H9 (cell line): ENCODE measurements at regions not wholly inside any gene's neighbourhood (a gene's known extent, or its start where the extent isn't known, plus 50 kb on each side); places are given as distances from the start of the nearest gene placed in this dataset.

Source experiments
- DNase-seq: peaks from one replicate; pipeline ENCODE4 v3.0.0-alpha.2; 2017
- H2AFZ ChIP-seq: one replicate; pipeline ENCODE4 v1.6.1; 2013; ENCODE audit warnings: mild to moderate bottlenecking, low read length, control low read depth, moderate library complexity
- H2AK5ac ChIP-seq: 2 replicates; pipeline ENCODE4 v1.6.1; 2013; ENCODE audit warnings: low read length, control low read depth, mixed read lengths; ENCODE audit not compliant: insufficient read length
- H2BK120ac ChIP-seq: one replicate; pipeline ENCODE4 v1.6.1; 2013; ENCODE audit warnings: low read depth, mild to moderate bottlenecking, low read length, control low read depth, inconsistent platforms; ENCODE audit not compliant: poor library complexity, severe bottlenecking
- H2BK12ac ChIP-seq: 2 replicates; pipeline ENCODE4 v1.6.1; 2013; ENCODE audit warnings: low read length, control low read depth, mixed read lengths, low read depth; ENCODE audit not compliant: insufficient read length
- H2BK15ac ChIP-seq: 2 replicates; pipeline ENCODE4 v1.6.1; 2013; ENCODE audit warnings: low read depth, low read length, control low read depth
- H2BK20ac ChIP-seq: one replicate; pipeline ENCODE4 v1.6.1; 2013; ENCODE audit warnings: low read depth, mild to moderate bottlenecking, low read length, control low read depth, inconsistent platforms; ENCODE audit not compliant: poor library complexity, severe bottlenecking
- H2BK5ac ChIP-seq: 2 replicates; pipeline ENCODE4 v1.6.1; 2013; ENCODE audit warnings: low read length, control low read depth, mixed read lengths; ENCODE audit not compliant: insufficient read length
- H3K14ac ChIP-seq: 2 replicates; pipeline ENCODE4 v1.6.1; 2013; ENCODE audit warnings: low read length, control low read depth; ENCODE audit not compliant: insufficient read depth
- H3K18ac ChIP-seq: 2 replicates; pipeline ENCODE4 v1.6.1; 2013; ENCODE audit warnings: low read depth, mild to moderate bottlenecking, mixed read lengths, low read length, control low read depth; ENCODE audit not compliant: insufficient read length
- H3K23ac ChIP-seq: 2 replicates; pipeline ENCODE4 v1.6.1; 2013; ENCODE audit warnings: low read length, control low read depth, mixed read lengths, low read depth; ENCODE audit not compliant: insufficient read length
- H3K23me2 ChIP-seq: 2 replicates; pipeline ENCODE4 v1.6.1; 2013; ENCODE audit warnings: low read depth, mild to moderate bottlenecking, mixed read lengths, low read length, control low read depth; ENCODE audit not compliant: insufficient read length, poor library complexity, severe bottlenecking
- H3K27ac ChIP-seq: 2 replicates; pipeline ENCODE4 v1.5.1; 2013; ENCODE audit warnings: low read length, control low read depth, mixed read lengths, low read depth; ENCODE audit not compliant: insufficient read length
- H3K27me3 ChIP-seq: 2 replicates; pipeline ENCODE4 v1.6.1; 2013; ENCODE audit warnings: low read length, control low read depth, inconsistent platforms; ENCODE audit not compliant: insufficient read depth
- H3K4ac ChIP-seq: 2 replicates; pipeline ENCODE4 v1.6.1; 2013; ENCODE audit warnings: low read depth, mild to moderate bottlenecking, control low read depth, inconsistent platforms, low read length, moderate library complexity
- H3K4me1 ChIP-seq: 2 replicates; pipeline ENCODE4 v1.6.1; 2013; ENCODE audit warnings: low read length, control low read depth, inconsistent platforms; ENCODE audit not compliant: insufficient read depth
- H3K4me2 ChIP-seq: 2 replicates; pipeline ENCODE4 v1.6.1; 2013; ENCODE audit warnings: low read length, control low read depth, mixed read lengths; ENCODE audit not compliant: insufficient read length, insufficient read depth
- H3K56ac ChIP-seq: 2 replicates; pipeline ENCODE4 v1.6.1; 2013; ENCODE audit warnings: low read depth, mild to moderate bottlenecking, mixed read lengths, low read length, control low read depth; ENCODE audit not compliant: insufficient read length
- H3K79me1 ChIP-seq: 2 replicates; pipeline ENCODE4 v1.6.1; 2013; ENCODE audit warnings: low read depth, mild to moderate bottlenecking, moderate library complexity, low read length, control low read depth, inconsistent platforms; ENCODE audit not compliant: insufficient read depth, poor library complexity, severe bottlenecking
- H3K79me2 ChIP-seq: 2 replicates; pipeline ENCODE4 v1.6.1; 2013; ENCODE audit warnings: low read length, control low read depth, inconsistent platforms; ENCODE audit not compliant: insufficient read depth
- H3K9ac ChIP-seq: 2 replicates; pipeline ENCODE4 v1.6.1; 2013; ENCODE audit warnings: low read length, control low read depth, mixed read lengths; ENCODE audit not compliant: insufficient read length; ENCODE audit errors: extremely low read depth
- H3K9me3 ChIP-seq: one replicate; pipeline ENCODE4 v1.6.1; 2013; ENCODE audit warnings: low read depth, low read length, inconsistent platforms; ENCODE audit not compliant: control insufficient read depth
- H3T11ph ChIP-seq: one replicate; pipeline ENCODE4 v1.6.1; 2013; ENCODE audit warnings: mild to moderate bottlenecking, low read length, control low read depth, inconsistent platforms
- H4K20me1 ChIP-seq: one replicate; pipeline ENCODE4 v1.6.1; 2013; ENCODE audit not compliant: control insufficient read depth, insufficient read length, insufficient read depth
- H4K5ac ChIP-seq: 2 replicates; pipeline ENCODE4 v1.6.1; 2013; ENCODE audit warnings: low read depth, mild to moderate bottlenecking, mixed read lengths, low read length, control low read depth; ENCODE audit not compliant: insufficient read length
- H4K8ac ChIP-seq: replicated peaks from 2 replicates; pipeline ENCODE4 v1.6.1; 2013; ENCODE audit warnings: low read length, control low read depth, mixed read lengths, low read depth; ENCODE audit not compliant: insufficient read length
- H4K91ac ChIP-seq: 2 replicates; pipeline ENCODE4 v1.6.1; 2013; ENCODE audit warnings: low read depth, mild to moderate bottlenecking, moderate library complexity, mixed read lengths, low read length, control low read depth; ENCODE audit not compliant: insufficient read length
- H3K27ac Mint-ChIP-seq, 3 experiments: 2 replicates in 2 of 3; 3 replicates in 1 of 3; pipeline ENCODE4 v1.8.0; 2020 to 2021; ENCODE audit warnings: mixed read lengths in 3 of 3, mild to moderate bottlenecking in 1 of 3, moderate library complexity in 1 of 3
- H3K27me3 Mint-ChIP-seq: 2 replicates; pipeline ENCODE4 v1.8.0; 2021; ENCODE audit warnings: low read depth, mild to moderate bottlenecking, moderate library complexity, mixed read lengths
- H3K36me3 Mint-ChIP-seq, 3 experiments: 2 replicates in 2 of 3; 3 replicates in 1 of 3; pipeline ENCODE4 v1.8.0; 2020 to 2021; ENCODE audit warnings: low read depth in 3 of 3, mixed read lengths in 3 of 3; ENCODE audit not compliant: insufficient read depth in 1 of 3
- H3K4me1 Mint-ChIP-seq, 2 experiments: 2 replicates each; pipeline ENCODE4 v1.8.0; 2020; ENCODE audit warnings: mixed read lengths in 2 of 2
- H3K4me3 Mint-ChIP-seq, 2 experiments: 2 replicates in 1 of 2; 3 replicates in 1 of 2; pipeline ENCODE4 v1.8.0; 2020 to 2021; ENCODE audit warnings: mild to moderate bottlenecking in 2 of 2, mixed read lengths in 2 of 2, moderate library complexity in 1 of 2
- H3K9me3 Mint-ChIP-seq, 2 experiments: 2 replicates in 1 of 2; 3 replicates in 1 of 2; pipeline ENCODE4 v1.8.0; 2020; ENCODE audit warnings: mild to moderate bottlenecking in 2 of 2, mixed read lengths in 2 of 2, moderate library complexity in 1 of 2
- WGBS: extraction: QIAGEN DNeasy Blood & Tissue Kit; methylation state at CpG from one replicate; pipeline ENCODE4 v1.1.7; 2013; ENCODE audit warnings: missing lambda C conversion rate, low lambda C conversion rate, mixed read lengths; ENCODE audit not compliant: insufficient read length; ENCODE audit errors: extremely low coverage; 5-methylcytosine and 5-hydroxymethylcytosine counted together
- TF ChIP-seq, protein P1 (sequence below): fragments of 200-600 bp; sonication (generic); conservative IDR thresholded peaks from 3 replicates; pipeline ENCODE4 v1.8.0; 2021; ENCODE audit warnings: antibody characterized with exemption, mild to moderate bottlenecking

DNA sequence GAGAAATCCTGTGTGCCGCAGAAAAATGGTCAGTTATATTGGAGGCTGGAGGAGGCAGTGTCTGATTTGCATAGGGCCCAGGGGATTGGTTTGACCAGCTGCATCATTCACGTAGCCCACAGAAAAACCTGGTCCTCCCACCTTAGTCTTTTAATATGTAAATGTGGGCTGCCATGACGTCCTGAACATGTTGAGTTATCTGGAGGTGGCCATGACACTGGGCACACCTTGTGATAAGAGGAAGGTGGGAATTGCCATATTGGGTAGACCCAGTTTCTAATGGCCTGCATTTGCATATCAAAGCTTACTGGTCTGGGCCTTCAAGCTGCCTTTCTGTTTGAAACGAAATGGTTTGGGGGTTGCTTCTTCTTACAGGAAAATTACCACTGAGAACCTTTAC lies 162.2 kb downstream of the AHR start:
- no peak overlapping the region for H3K9ac ChIP-seq
- DNase-seq: no peak
- H3K4me1 ChIP-seq: no peaks in the 10 kb centered on the region
- H4K20me1 ChIP-seq: no peaks in the 10 kb centered on the region
- Mint-ChIP-seq H3K27ac (no peak overlapping the region), H3K4me3 (no peak overlapping the region), H3K36me3 (peaks cover 17 to 35% (median 24%) of the 10 kb centered on the region in 3 experiments), H3K27me3 (peaks cover 1% of the 10 kb centered on the region; the same call in 1 of the 2 replicates), H3K9me3 (peaks cover 13 to 31% of the 10 kb centered on the region in 2 experiments), H3K4me1 (peaks cover 5 to 10% of the 10 kb centered on the region in 2 experiments)
- no peak overlapping the region for H2BK120ac ChIP-seq
- TF ChIP-seq, protein P1, sequence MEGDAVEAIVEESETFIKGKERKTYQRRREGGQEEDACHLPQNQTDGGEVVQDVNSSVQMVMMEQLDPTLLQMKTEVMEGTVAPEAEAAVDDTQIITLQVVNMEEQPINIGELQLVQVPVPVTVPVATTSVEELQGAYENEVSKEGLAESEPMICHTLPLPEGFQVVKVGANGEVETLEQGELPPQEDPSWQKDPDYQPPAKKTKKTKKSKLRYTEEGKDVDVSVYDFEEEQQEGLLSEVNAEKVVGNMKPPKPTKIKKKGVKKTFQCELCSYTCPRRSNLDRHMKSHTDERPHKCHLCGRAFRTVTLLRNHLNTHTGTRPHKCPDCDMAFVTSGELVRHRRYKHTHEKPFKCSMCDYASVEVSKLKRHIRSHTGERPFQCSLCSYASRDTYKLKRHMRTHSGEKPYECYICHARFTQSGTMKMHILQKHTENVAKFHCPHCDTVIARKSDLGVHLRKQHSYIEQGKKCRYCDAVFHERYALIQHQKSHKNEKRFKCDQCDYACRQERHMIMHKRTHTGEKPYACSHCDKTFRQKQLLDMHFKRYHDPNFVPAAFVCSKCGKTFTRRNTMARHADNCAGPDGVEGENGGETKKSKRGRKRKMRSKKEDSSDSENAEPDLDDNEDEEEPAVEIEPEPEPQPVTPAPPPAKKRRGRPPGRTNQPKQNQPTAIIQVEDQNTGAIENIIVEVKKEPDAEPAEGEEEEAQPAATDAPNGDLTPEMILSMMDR: no peak
- no peak overlapping the region for H3K23ac ChIP-seq
- H2BK15ac ChIP-seq: no peak overlapping the region
- H3K14ac ChIP-seq: no peak overlapping the region
- no peak overlapping the region for H4K8ac ChIP-seq
- H4K5ac ChIP-seq: no peak overlapping the region
- no peak overlapping the region for H3K4ac ChIP-seq
- H3T11ph ChIP-seq: no peak overlapping the region
- H3K56ac ChIP-seq: no peak overlapping the region
- H3K27me3 ChIP-seq: no peaks in the 10 kb centered on the region
- no peak overlapping the region for H2BK5ac ChIP-seq
- H3K79me1 ChIP-seq: no peaks in the 10 kb centered on the region
- WGBS: no CpG with 5 or more reads among the region's 4 CpGs
- H3K4me2 ChIP-seq: no peak overlapping the region
- H4K91ac ChIP-seq: no peak overlapping the region
- H2AK5ac ChIP-seq: no peak overlapping the region
- H2BK20ac ChIP-seq: no peak overlapping the region
- no peaks in the 10 kb centered on the region for H3K23me2 ChIP-seq
- H3K79me2 ChIP-seq: no peaks in the 10 kb centered on the region
- no peak overlapping the region for H3K18ac ChIP-seq
- no peak overlapping the region for H2AFZ ChIP-seq
- H3K27ac ChIP-seq: no peak overlapping the region
- no peak overlapping the region for H2BK12ac ChIP-seq
- no peaks in the 10 kb centered on the region for H3K9me3 ChIP-seq
